Right atrium auricular region (tissue), 2 donors: ENCODE measurements at regions not wholly inside any gene's neighbourhood (a gene's known extent, or its start where the extent isn't known, plus 50 kb on each side); places are given as distances from the start of the nearest gene placed in this dataset.

Experiments
- DNase-seq: peaks from one replicate; pipeline ENCODE4 v3.0.0-alpha.2; 2019; ENCODE audit warnings: low spot score
- H3K27ac ChIP-seq, 2 donors: fragments of 200-600 bp; sonication (generic); 1 replicate in 1 of 2; 2 replicates in 1 of 2; pipeline ENCODE4 v1.5.1; 2016 to 2019
- H3K27me3 ChIP-seq, 2 donors: fragments of 200-600 bp; sonication (generic); one replicate each; pipeline versions ENCODE4 v1.5.1 to v1.6.0; 2017 to 2019
- H3K36me3 ChIP-seq: fragments of 200-600 bp; sonication (generic); one replicate; pipeline ENCODE4 v1.5.1; 2016
- H3K4me1 ChIP-seq, 2 donors: fragments of 200-600 bp; sonication (generic); one replicate each; pipeline versions ENCODE4 v1.5.1 to v1.6.0; 2017 to 2019
- H3K4me3 ChIP-seq, 2 donors: fragments of 200-600 bp; sonication (generic); 1 replicate in 1 of 2; 2 replicates in 1 of 2; pipeline ENCODE4 v1.5.1; 2017 to 2019; ENCODE audit warnings: mild to moderate bottlenecking in 1 of 2, moderate library complexity in 1 of 2
- H3K9me3 ChIP-seq, 2 donors: fragments of 200-600 bp; sonication (generic); one replicate each; pipeline ENCODE4 v1.5.1; 2019
- TF ChIP-seq, protein P1 (sequence below), 2 donors: fragments of 200-600 bp; sonication (generic); IDR thresholded peaks; one replicate each; pipeline ENCODE4 v1.5.1; 2019; ENCODE audit warnings: antibody characterized with exemption in 2 of 2

DNA sequence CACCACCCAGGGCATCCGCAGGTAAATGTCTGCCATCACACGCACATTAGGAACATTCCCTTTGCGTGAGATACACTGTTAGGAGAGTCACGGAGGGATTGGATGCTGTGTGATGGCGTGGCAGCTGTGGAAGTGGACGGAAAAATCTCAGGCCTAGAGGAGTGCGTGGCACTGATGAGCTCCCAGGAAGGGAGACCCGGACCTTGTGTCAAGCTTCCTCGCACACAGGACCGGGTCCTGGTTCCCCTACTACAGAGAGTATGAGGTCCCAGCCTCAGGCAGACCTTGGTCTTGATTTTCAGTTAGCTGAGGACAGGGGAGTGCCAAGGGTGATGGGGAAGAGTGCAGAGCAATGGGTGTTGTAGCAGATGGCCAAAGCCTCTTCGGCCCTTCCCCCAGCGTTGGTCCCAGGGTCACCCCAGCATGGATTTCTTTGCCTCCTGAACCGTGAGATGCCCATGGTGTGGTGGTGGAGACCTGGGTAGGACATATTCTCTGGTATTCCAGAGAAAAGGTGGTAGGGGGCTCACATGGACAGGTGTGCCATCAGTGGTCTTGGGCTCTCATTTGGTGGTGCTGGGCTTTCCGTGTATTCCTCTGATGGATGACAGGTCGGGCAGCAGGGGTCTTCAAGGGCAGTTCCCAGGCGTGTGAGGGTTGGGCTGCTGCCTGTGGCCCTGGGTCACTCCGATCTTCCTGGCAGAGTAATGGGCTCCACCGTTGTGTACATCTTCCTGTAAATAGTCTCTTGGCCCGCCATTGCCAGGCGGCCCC, 105.1 kb downstream of the SNRPN start:
- Histone ChIP-seq H3K4me3 (no peak overlapping the region), H3K4me1 (no peaks in the 10 kb centered on the region), H3K36me3 (peaks cover 100% of the 10 kb centered on the region), H3K27me3 (no peaks in the 10 kb centered on the region), H3K9me3 (peaks cover 89 to 100% of the 10 kb centered on the region in 2 donors), H3K27ac (no peak overlapping the region)
- no peak for DNase-seq
- TF ChIP-seq, protein P1, sequence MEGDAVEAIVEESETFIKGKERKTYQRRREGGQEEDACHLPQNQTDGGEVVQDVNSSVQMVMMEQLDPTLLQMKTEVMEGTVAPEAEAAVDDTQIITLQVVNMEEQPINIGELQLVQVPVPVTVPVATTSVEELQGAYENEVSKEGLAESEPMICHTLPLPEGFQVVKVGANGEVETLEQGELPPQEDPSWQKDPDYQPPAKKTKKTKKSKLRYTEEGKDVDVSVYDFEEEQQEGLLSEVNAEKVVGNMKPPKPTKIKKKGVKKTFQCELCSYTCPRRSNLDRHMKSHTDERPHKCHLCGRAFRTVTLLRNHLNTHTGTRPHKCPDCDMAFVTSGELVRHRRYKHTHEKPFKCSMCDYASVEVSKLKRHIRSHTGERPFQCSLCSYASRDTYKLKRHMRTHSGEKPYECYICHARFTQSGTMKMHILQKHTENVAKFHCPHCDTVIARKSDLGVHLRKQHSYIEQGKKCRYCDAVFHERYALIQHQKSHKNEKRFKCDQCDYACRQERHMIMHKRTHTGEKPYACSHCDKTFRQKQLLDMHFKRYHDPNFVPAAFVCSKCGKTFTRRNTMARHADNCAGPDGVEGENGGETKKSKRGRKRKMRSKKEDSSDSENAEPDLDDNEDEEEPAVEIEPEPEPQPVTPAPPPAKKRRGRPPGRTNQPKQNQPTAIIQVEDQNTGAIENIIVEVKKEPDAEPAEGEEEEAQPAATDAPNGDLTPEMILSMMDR (IDR thresholded peaks at IDR 0.05), result no peak

DNA sequence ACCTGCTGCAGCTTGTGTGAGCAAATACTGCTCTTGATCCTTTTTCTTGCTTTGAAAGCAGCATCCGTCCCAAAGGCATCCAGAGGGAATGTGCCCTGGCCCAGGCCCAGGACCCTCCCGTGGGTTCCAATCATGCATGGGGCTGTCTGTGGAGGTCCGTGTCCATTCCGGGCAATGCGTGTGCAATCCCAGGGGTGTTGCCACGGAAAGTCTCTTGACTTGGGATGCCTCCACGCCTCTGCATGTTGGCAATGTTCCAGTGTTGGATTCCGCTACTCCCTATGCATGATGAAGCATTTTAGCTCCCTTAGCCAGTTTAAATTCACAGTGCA, 105.7 kb downstream of the SNRPN start:
- TF ChIP-seq, protein P1 (IDR thresholded peaks at IDR 0.05), result no peak
- peaks cover 100% of the 10 kb centered on the region for H3K36me3 ChIP-seq
- no peak overlapping the region for H3K27ac ChIP-seq
- H3K27me3 ChIP-seq, result no peaks in the 10 kb centered on the region
- DNase-seq, result no peak
- no peak overlapping the region for H3K4me3 ChIP-seq
- H3K9me3 ChIP-seq, result peaks cover 87 to 100% of the 10 kb centered on the region in 2 donors
- no peaks in the 10 kb centered on the region for H3K4me1 ChIP-seq

DNA sequence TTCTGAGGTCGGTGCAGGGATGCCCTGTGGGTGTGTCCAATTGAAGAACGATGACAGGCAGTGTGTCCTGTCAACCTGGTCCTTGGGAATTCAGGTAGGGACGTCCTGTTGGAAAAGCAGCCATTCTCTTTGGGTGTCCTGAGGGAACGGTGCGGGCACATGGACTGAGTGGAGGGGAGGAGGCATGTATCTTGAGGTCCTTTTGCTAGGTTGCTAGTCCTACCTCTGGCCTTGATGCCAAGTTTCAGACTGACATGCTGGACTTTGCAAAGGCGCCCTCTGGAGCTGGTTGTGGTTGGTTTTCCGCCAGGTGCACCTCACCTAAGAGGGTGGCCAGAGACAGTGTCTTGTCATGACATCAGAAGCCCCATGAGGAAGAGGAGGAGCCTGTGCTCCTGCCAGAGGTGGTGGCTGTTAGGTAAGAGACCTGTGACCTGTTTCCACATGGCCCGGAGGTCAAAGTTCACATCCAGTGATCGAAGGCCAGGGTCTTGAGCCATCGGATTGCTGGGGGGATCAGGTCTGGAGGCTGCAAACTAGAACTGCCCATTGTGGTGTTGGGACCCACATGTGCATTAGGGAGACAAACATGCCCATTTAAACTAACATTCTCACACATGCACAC, 106.3 kb downstream of the SNRPN start:
- Histone ChIP-seq H3K27ac (no peak overlapping the region), H3K4me1 (no peaks in the 10 kb centered on the region), H3K27me3 (no peaks in the 10 kb centered on the region), H3K9me3 (peaks cover 87 to 100% of the 10 kb centered on the region in 2 donors), H3K36me3 (peaks cover 100% of the 10 kb centered on the region), H3K4me3 (no peak overlapping the region)
- TF ChIP-seq, protein P1 (IDR thresholded peaks at IDR 0.05), result no peak
- no peak for DNase-seq

DNA sequence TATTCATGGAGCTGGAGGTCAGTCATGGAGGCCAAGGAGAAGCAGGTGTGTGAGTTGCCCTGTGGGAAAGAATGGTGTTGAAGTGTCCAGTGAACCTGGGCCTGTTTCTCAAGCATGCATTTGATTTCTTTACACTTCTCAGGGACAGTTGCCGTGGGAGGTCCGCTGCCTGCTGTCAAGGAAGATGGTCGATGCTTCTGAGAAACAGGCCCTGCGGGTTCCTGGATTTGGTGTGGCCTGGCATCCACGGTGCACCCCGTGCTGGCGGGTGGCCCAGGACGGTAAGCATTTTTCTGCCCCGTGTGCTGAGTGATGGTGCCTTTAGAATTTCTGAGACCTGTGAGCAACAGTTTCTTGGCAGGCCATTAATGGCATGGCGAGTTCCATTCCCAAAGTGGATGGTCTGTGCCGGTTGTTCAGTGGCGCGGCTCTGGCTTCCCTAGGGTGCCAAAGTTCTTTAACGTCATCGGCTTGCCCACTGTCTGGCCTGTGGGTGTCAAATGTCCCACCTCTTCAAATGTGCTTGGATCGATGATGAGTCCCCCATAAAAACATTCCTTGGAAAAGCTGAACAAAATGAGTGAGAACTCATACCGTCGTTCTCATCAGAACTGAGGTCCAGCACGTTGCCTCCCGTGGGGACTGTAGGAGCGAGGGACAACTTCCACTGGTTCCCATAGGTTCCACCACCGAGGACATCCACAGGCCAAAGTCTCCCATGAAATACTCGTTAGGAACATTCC, 107.2 kb downstream of the SNRPN start:
- Histone ChIP-seq H3K4me3 (no peak overlapping the region), H3K27me3 (no peaks in the 10 kb centered on the region), H3K9me3 (peaks cover 87 to 100% of the 10 kb centered on the region in 2 donors), H3K36me3 (peaks cover 100% of the 10 kb centered on the region), H3K4me1 (no peaks in the 10 kb centered on the region), H3K27ac (no peak overlapping the region)
- DNase-seq, result no peak
- TF ChIP-seq, protein P1 (IDR thresholded peaks at IDR 0.05), result no peak

DNA sequence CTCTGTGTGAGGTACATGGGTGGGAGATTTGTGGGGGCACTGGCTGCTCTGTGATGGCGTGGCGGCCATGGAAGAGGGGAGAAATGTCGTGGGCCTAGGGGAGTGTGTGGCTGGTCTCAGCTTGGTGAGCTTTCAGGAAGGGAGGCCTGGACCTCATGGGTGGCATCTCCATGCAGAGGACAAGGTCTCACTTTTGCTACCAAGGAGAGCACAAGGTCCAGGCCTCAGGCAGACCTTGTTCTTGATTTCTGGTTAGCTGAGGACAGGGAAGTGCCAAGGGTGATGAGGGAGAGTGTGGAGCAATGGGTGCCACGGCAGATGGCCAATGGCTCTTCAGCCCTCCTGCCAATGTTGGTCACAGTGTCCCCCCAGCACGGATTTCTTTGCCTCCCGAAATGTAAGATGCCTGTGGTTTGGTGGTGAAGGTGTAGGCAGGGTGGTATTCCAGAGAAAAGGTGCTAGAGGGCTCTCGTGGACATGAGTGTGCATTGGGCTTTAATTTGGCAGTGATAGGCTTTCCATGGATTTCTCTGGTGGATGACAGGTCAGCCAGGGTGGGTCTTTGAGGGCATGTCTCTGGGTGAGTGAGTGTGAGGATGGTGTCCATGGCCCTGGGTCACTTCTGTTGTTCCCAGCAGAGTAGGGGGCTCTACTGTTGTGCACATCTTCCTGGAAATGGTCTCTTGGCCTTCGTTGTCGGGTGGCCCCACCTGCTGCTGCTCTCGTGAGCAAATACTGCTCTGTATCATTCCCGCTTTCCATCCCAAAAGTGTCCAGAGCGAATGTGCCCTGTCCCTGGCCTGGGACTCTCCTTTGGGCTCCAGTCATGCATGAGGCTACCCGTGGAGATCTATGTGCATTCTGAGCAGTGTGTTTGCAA, 108.0 kb downstream of the SNRPN start:
- no peak for DNase-seq
- Histone ChIP-seq H3K9me3 (peaks cover 87 to 100% of the 10 kb centered on the region in 2 donors), H3K36me3 (peaks cover 100% of the 10 kb centered on the region), H3K27me3 (no peaks in the 10 kb centered on the region), H3K4me3 (no peak overlapping the region), H3K4me1 (no peaks in the 10 kb centered on the region), H3K27ac (no peak overlapping the region)
- TF ChIP-seq, protein P1 (IDR thresholded peaks at IDR 0.05), result no peak
